Activated CD4-positive, alpha-beta T cell treated with anti-CD3 and anti-CD28 coated beads for 48 hours (primary cell): ENCODE measurements at regions not wholly inside any gene's neighbourhood (a gene's known extent, or its start where the extent isn't known, plus 50 kb on each side); places are given as distances from the start of the nearest gene placed in this dataset.
A peak's percentile ranks its signal among the peaks of the same experiment; 100 is the strongest.
"Not testable (repeated sequence)": the region's sequence is repeated elsewhere in the genome, so short reads cannot be mapped to it uniquely, and the experiment has no call there.

Experiments
- DNase-seq: peaks from one replicate; pipeline ENCODE4 v3.0.0-alpha.2; 2020

GRCh38 chr15:99486371-99487336 lies 79.1 kb upstream of the MEF2A start:
- no peak for DNase-seq

DNA sequence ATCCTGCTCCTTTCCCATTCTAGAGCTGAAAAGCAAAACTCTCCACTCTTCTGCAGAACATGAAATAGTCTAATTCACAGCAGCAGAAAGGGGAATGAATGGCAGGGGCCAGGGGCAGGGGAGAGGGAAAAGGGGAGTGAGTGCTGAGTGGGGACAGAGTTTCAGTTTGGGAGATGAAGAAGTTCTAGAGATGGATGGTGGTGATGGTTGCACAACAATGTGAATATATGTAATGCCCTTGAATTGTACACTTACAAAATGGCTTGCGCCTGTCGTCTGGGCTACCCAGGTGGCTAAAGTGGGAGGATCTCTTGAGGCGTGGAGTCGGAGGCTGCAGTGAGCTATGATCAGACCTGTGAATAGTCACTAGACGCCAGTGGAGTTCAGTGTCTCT lies 78.5 kb upstream of the MEF2A start:
- no peak for DNase-seq

DNA sequence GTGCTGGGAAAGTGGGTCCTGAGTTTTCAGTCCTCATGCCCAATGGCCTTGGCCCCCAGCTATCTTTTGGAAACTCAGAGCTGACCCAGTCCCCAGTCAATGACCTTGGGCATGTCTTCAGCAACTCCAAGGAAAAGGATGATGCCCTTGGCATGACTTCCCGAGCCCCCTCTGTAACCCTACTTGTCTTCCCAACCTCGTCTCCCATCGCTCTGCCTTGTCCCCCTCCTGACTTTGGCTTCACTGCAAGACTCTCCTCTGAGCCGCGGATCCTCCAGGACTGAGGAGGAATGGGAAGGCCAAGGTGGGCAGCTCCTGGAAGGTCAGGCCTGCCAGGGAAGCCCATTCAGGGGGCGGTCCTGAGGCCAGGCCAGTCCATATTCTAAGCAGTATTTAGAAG lies 73.5 kb upstream of the MEF2A start:
- no peak for DNase-seq

GRCh38 chr15:99492716-99493115 lies 73.1 kb upstream of the MEF2A start:
- DNase-seq = no peak

DNA sequence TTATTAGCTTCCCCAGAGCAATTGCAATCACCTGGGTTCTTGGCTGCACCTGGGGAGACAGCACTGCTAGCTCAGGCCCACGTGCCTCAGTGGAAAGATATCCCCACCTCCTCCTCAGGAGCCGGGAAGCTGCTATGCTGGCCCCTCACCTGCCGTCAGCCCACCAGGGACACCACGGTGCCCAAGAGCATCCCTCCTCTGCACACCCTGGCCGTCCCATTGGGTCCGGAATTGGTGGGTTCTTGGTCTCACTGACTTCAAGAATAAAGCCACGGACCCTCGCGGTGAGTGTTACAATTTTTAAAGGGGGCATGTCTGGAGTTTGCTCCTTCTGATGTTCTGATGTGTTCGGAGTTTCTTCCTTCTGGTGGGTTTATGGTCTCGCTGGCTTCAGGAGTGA lies 72.3 kb upstream of the MEF2A start:
- DNase-seq = no peak

GRCh38 chr15:99494536-99495233 lies 71.1 kb upstream of the MEF2A start:
- DNase-seq = not testable (repeated sequence)

DNA sequence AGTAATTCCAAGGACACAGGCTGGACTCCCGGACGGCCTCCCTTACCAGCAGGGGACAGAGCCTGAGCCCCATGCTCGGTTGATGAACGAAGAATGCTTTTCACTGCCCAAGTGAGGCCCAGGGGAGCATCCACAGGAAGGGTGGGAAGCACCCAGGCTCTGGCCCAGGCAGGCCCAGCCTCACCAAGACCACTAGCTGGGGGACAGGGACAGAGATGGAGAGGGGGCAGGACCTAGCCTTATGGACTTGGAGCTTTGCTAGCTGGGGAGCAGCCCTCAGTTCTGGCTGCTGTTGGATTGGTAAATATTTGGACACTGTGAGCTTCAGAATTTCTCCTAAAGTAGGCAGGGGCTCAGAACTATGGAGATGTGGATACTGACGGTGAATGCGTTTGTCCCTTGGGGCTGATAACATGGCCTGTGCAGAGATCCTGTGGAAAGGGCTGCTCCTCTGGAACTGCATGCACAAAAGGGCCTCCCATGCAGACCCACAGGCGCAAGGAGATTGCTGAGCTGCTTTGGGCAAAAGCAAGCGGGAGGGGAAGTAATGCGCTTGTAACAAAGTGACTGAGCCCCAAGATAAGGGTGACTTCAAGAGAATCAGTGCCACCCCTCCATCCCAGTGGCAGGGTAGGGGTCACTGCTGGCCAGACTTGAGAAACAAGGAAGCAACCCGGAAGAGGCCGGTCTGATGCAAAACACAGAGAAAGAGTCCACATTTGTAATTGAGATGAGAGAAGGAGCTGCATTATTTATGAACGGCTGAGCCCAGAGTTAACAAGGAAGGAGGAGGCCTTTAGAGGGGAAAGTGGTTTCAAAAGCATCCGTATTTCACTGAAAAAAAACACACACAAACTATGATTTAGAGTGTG lies 70.1 kb upstream of the MEF2A start:
- DNase-seq = no peak

DNA sequence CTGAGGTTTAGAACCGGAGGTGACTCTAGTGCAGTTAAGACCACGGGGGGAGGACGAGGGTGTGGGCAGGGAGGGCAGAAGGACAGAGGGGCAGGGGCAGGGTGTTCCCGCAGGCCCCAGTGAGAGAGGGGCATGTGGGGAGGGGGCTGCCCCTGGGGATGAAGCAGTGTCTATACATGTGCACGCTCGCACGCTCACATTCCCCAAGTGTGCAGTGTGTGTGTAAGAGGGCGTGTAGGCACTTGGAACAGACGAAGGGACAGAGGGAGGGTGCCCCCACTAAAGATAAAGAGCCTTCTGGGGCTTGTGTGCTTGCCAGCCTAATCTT lies 69.5 kb upstream of the MEF2A start:
- DNase-seq = no peak

GRCh38 chr15:99502182-99502581 lies 63.6 kb upstream of the MEF2A start:
- DNase-seq = peak; percentile 64

- DNase-seq = no peak
Observed at GRCh38 chr15:99502661-99503060, 63.1 kb upstream of the MEF2A start.

DNA sequence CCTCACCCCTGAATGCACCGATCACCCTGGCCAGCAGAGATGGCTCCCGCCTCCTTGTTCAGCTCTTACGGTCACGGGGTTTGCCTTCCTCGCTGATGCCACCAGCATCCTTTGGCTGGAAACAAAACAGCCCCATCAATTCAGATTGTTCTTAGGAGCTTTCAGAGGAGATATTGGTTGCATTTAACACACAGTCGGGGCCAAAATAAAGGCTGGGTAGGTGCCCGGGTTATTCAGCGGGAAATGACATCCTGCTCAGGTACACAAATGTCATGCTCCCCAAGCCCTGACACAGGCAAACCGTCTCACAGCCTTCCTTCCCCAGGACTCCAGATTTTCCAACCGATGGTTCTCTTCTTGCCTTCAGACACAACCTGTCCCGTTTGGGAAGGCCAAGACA lies 62.4 kb upstream of the MEF2A start:
- DNase-seq = no peak

DNA sequence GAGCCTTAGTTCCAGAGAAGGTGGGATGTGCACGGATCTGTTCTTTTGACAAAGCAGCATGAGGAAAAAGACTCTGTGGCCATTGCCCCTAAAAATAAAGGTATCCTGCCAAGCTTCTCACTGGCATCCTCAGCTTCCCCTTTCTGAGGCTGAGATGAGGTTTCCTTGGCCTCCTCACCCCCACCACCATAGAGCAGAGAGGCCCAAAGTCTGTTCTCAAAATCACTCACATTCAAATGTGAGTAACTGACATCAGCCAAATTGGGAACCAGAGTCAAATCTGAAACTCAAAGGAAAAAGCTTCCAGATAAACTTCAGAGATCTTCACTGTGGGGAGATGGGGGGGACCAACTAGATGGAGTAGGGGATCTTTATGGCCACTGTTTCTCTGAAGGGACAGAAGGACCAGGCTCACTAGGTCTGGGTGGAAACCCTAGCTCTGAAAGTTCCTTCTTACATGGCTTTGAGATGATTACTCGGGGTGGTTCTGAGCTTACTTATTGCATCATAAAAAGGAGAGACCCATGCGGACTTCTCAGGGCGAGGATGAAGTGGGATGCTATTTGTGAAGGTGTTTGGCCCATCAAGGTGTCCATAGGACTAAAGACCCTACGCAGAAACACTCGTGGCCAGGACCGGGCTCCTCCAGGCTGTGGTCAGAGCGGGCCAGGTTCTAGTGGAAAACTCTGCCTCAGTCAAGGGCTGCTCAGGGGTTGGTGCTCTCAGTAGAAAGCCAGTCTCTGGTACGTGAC lies 61.5 kb upstream of the MEF2A start:
- DNase-seq = peak; percentile 38

- DNase-seq = peak; percentile 27
Observed at GRCh38 chr15:99504823-99505551, 60.8 kb upstream of the MEF2A start.

DNA sequence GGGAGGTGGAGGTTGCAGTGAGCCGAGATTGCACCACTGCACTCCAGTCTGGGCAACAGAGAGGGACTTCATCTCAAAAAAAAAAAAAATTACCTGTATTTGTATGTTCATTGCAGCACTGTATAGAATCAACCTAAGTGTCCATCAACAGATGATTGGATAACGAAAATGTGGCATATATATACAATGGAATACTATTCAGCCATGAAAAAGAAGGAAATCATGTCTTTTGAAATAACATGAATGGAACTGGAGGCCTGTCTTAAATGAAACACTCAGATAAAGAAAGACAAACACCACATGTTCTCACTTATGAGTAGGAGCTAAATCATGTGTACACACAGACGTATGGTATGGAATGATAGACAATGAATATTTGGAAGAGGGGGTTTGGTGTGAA lies 59.4 kb upstream of the MEF2A start:
- no peak for DNase-seq

DNA sequence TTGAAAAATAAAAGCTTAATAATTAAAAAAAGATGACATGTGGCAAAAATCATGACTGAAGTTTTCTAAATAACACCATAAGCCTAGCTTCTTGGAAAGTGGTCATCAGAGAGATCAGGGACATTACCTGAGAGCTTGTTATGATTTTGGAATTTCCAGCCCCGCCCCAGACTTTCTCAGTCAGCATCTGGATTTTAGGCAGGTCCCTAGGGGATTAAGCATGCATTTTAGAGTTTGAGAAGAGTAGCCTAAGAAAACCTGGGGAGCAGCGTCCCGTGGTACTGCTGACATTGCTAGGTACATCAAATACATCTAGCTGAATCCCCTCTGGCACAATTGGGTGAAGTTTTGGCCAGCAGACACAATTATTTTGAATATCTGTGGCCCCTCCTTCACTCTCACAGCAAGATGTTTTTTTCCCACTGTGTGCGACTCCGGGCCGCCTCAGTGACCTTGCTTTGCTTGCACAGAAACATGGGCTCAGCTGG lies 58.7 kb upstream of the MEF2A start:
- no peak for DNase-seq

GRCh38 chr15:99507504-99508310 lies 58.1 kb upstream of the MEF2A start:
- no peak for DNase-seq

DNA sequence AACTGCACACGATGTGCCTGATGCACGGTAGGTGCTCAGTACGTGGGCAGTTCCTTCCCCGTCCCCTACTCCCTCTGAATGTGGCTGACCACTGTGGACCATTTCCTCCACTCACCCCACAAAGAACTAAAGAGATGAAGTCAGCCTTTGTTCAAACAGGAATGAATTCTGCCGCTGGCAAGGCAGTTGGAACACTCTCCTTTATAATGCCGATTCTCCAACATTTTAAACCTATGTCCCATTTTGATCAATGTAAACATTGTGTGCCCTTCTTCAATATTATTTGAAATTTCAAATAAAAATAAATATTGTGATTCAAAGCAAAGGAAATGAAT lies 57.5 kb upstream of the MEF2A start:
- DNase-seq = no peak

DNA sequence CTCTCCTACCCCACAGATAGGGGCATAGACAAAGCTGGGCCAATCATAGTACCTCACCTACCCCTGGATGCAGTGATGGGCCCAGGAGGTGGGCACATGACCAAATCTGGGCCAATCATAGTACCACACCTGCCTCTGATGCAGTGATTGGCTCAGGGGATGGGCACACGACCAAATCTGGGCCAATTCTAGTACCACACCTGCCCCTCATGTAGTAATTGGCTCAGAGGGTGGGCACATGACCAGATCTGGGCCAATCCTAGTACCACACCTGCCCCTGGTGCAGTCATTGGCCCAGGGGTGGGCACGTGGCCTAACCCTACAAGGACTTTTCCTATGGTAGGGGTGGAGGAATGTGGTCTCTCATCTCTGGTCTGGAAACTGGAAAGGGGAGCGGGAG lies 56.9 kb upstream of the MEF2A start:
- no peak for DNase-seq

GRCh38 chr15:99509686-99510461 lies 55.9 kb upstream of the MEF2A start:
- no peak for DNase-seq

DNA sequence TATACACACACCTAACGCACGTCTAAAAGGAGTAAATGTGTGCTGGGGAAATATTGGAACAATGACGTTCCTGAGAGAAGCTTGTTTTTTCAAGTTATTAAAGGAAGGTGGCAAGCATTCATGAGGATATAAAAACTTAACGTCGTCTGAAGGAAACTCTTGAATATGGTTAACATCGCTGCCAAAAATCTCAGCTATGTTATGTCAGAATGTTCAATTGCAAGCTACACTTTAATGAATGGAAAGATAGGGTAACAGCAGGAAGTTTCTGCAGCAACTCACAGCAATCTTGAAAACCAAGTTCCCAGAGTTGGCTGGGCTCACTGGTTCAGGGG lies 54.3 kb upstream of the MEF2A start:
- DNase-seq = no peak
